ENCODE measurements at regions not wholly inside any gene's neighbourhood (a gene's known extent, or its start where the extent isn't known, plus 50 kb on each side); places are given as distances from the start of the nearest gene placed in this dataset.

DNA sequence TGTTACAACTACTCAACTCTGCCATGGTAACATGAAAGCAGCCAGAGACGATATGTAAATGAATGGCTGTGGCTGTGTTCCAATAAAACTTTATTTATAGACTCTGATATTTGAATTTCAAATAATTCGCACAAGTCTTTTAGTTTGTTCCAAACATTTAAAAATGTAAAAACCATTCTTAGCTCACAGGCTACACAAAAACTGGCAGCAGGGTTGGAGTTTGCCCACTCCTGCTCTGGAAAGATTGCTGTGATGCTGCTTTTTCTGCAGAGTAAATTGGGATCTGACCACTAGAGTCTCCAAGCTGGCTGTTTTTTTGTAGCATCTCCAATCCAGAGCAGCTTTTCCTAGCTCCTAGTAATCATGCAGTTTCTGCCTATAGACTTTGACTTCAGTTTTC, 157.5 kb downstream of the CHRM3 start:
- no peak for DNase-seq (ENCODE audit: low spot score)
- TF ChIP-seq, protein P1, sequence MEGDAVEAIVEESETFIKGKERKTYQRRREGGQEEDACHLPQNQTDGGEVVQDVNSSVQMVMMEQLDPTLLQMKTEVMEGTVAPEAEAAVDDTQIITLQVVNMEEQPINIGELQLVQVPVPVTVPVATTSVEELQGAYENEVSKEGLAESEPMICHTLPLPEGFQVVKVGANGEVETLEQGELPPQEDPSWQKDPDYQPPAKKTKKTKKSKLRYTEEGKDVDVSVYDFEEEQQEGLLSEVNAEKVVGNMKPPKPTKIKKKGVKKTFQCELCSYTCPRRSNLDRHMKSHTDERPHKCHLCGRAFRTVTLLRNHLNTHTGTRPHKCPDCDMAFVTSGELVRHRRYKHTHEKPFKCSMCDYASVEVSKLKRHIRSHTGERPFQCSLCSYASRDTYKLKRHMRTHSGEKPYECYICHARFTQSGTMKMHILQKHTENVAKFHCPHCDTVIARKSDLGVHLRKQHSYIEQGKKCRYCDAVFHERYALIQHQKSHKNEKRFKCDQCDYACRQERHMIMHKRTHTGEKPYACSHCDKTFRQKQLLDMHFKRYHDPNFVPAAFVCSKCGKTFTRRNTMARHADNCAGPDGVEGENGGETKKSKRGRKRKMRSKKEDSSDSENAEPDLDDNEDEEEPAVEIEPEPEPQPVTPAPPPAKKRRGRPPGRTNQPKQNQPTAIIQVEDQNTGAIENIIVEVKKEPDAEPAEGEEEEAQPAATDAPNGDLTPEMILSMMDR (IDR thresholded peaks at IDR 0.05; ENCODE audit: borderline replicate concordance, control extremely low read depth, extremely low read depth, insufficient read depth, missing control alignments), result no peak
- in situ Hi-C loops (cut with MboI; ENCODE audit: low sequenced_read_pairs, unreplicated experiment), result no loop called here

DNA sequence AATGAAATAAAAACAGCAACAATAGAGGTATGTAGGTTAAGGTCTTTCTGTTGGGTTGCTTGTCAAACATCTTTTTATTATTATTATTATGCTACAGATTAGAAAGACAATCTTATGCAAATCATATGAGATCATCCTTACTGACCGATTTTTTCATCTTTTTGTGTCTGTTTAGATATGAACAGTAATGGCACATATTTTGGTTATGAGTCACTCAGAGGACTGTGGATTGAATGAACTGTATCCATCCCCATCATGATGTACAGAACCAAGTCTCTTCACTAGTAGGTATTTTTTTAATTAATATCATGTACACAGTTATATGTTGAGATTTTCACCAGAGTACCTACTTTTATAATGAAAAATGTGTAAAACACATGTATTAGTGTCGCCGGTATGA, 159.1 kb downstream of the CHRM3 start:
- in situ Hi-C loops (cut with MboI; ENCODE audit: low sequenced_read_pairs, unreplicated experiment), result no loop called here
- DNase-seq (ENCODE audit: low spot score), result no peak

DNA sequence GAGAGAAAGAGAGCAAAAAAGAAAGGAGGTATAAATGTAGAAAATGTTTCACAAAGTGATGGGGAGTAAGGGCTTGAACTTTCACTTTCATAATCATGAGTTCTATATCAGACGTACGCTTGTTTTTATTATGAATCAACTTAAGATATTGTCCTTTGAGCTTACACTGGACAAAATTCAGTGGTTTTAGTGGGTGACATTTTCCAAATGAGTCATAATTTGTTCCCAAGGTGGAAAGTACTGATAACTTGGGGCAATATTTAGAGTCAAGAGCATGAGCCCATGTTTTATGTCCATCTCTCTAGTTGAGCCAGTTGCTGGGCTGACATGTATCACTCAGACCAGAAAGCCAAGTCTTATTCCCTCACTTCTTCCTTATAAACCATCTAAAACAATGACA, 161.6 kb downstream of the CHRM3 start:
- DNase-seq (ENCODE audit: low spot score), result no peak
- TF ChIP-seq, protein P1 (IDR thresholded peaks at IDR 0.05; ENCODE audit: borderline replicate concordance, control extremely low read depth, extremely low read depth, insufficient read depth, missing control alignments), result no peak
- in situ Hi-C loops (cut with MboI; ENCODE audit: low sequenced_read_pairs, unreplicated experiment), result no loop called here

More for the DNA sequence above, 159.1 kb downstream of the CHRM3 start:
- TF ChIP-seq, protein P1 (IDR thresholded peaks at IDR 0.05; ENCODE audit: borderline replicate concordance, control extremely low read depth, extremely low read depth, insufficient read depth, missing control alignments), result no peak

DNA sequence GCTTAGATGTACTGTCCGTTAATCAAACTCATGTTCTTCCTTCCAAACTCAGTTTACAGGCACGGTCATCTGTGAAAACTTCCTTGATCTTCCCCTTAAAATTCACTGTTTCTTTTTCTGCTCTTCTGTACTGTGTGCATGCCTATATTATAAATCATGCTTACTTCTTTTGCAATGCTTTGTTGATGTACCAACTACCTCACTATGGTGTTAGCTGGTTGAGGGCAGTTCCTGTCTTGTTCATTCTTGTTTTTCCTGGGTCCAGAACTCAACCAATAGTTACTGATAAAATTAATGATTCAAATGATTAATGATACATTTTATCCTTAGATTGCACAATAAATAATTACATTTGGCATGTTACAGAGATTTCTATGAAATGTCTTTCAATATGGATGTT, 163.8 kb downstream of the CHRM3 start:
- TF ChIP-seq, protein P1 (IDR thresholded peaks at IDR 0.05; ENCODE audit: borderline replicate concordance, control extremely low read depth, extremely low read depth, insufficient read depth, missing control alignments), result no peak
- in situ Hi-C loops (cut with MboI; ENCODE audit: low sequenced_read_pairs, unreplicated experiment), result no loop called here
- no peak for DNase-seq (ENCODE audit: low spot score)

DNA sequence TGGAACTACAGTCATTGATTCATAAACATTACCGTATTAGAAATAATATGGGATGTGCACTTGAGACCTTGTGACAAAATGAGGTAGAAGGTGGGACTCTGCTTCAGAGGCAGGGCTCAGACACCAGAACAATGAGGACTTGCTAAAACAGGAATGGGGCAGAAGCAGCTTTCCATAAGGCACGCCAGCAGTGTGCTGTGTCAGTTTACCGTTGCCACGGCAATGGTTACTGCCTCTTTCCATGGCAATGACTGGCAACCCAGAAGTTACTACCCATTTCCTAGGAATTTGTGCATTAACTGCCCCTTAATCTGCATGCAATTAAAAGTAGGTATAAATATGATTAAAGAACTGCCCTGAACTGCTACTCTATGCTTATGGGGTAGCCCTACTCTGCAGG, 169.0 kb downstream of the CHRM3 start:
- in situ Hi-C loops (cut with MboI; ENCODE audit: low sequenced_read_pairs, unreplicated experiment), result no loop called here
- no peak for DNase-seq (ENCODE audit: low spot score)
- TF ChIP-seq, protein P1 (IDR thresholded peaks at IDR 0.05; ENCODE audit: borderline replicate concordance, control extremely low read depth, extremely low read depth, insufficient read depth, missing control alignments), result no peak

DNA sequence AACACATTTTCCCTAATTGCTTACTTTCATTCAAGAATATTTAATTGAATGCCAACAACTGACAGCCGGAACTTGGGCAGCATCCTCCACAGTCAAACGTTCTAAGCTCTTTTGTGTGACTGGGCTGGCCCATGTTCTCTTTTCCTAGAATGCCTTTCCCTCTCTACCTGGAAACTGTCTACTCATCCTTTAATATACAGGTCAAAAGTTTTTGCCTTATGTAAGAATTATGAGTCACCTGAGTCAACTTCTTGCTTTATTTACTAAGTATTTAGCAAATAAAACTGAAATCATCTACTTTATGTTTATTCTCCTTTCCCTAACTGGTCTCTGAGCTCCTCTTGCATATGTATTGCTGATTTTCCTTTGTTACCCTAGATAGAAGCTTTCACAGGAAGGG, 172.2 kb downstream of the CHRM3 start:
- in situ Hi-C loops (cut with MboI; ENCODE audit: low sequenced_read_pairs, unreplicated experiment), result no loop called here
- TF ChIP-seq, protein P1 (IDR thresholded peaks at IDR 0.05; ENCODE audit: borderline replicate concordance, control extremely low read depth, extremely low read depth, insufficient read depth, missing control alignments), result no peak
- DNase-seq (ENCODE audit: low spot score), result no peak

DNA sequence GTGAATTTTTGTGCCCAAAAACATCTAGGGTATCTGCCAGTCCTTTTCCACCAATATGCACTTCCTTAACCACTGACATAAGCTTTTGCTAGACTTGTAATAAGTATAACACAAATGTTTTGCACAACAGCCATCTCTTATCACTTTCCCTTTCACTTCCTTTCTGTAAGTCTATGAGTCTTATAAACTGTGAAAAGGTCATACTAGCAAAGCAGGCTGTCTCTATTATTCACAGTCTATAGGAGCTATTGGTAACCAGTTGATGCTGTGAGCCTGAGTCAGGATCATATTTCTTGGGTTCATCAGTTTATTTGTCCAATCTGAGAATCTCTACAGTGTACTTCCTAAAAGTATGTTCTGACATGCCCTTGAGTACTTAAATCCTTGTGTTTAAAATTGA, 172.6 kb downstream of the CHRM3 start:
- TF ChIP-seq, protein P1 (IDR thresholded peaks at IDR 0.05; ENCODE audit: borderline replicate concordance, control extremely low read depth, extremely low read depth, insufficient read depth, missing control alignments), result no peak

More for the DNA sequence above, 172.6 kb downstream of the CHRM3 start:
- no peak for DNase-seq (ENCODE audit: low spot score)
- in situ Hi-C loops (cut with MboI; ENCODE audit: low sequenced_read_pairs, unreplicated experiment), result no loop called here
